ENCODE measurements at regions not wholly inside any gene's neighbourhood (a gene's known extent, or its start where the extent isn't known, plus 50 kb on each side); places are given as distances from the start of the nearest gene placed in this dataset.
"Not testable (repeated sequence)": the region's sequence is repeated elsewhere in the genome, so short reads cannot be mapped to it uniquely, and the experiment has no call there.

GRCh38 chr1:2851918-2852317, 50.4 kb upstream of the TTC34 start:
- DNase-seq: not testable (repeated sequence)

GRCh38 chr1:2853711-2854110, 52.2 kb upstream of the TTC34 start:
- no peak for DNase-seq

GRCh38 chr1:2854151-2854550, 52.7 kb upstream of the TTC34 start:
- no peak for DNase-seq

- DNase-seq: no peak
Measured at GRCh38 chr1:2854611-2855010, 53.1 kb upstream of the TTC34 start.

- no peak for DNase-seq
Measured at GRCh38 chr1:2855206-2856065, 53.9 kb upstream of the TTC34 start.

- no peak for DNase-seq
Measured at GRCh38 chr1:2856066-2856390, 54.5 kb upstream of the TTC34 start.

DNA sequence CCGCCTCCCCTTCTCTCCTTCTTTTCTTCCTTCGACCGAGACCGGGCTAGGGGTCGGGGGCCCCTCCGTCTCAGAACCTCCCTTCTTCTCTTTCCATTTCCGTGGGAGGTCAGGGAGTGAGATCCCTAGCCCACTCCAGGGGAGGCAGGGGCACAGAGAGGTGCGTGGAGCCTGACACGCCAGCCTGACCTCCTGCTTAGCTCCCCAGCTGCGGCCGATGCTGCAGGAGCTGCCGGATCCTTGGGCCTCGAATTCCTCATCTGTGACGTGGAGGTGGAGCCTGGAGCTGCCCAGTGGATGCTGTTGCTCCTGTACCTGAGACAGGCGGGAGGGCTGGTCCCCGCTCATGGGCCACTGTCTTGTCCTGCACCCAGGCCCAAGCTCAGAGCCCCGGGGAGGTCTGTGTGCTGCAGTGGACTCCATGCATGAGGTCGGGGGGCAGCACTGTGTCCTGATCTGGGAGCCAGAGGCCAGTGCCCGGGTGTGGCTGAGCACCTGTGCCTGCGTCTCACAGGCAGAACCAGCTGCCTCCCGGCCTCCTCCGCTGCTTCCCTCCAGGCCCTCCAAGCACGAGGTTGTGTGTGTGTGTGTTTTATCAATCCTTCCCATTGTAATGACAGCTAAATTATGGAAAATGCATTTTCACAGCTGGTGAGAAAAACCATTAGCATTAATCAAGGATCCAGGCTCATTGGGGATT, 55.3 kb upstream of the TTC34 start:
- no peak for DNase-seq

- no peak for DNase-seq
Measured at GRCh38 chr1:2857521-2857920, 56.0 kb upstream of the TTC34 start.

DNA sequence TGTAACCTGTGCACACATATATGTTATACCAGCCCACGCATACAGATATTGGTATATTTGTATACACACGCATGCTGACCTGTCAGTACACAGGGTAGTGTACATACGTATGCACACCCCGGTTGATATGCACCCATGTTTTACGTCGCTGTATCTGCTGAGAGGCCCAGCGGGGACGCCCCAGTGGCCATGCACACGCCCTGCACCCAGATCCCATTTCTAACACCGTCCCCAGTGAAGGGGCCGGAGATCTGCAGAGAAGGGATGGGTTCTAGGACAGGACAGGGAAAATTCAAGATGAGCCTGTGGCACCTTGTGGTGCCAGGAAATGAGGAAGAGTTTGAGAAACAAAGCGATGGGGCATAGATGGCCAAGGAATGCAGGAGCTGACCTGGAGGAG, 57.2 kb upstream of the TTC34 start:
- no peak for DNase-seq

DNA sequence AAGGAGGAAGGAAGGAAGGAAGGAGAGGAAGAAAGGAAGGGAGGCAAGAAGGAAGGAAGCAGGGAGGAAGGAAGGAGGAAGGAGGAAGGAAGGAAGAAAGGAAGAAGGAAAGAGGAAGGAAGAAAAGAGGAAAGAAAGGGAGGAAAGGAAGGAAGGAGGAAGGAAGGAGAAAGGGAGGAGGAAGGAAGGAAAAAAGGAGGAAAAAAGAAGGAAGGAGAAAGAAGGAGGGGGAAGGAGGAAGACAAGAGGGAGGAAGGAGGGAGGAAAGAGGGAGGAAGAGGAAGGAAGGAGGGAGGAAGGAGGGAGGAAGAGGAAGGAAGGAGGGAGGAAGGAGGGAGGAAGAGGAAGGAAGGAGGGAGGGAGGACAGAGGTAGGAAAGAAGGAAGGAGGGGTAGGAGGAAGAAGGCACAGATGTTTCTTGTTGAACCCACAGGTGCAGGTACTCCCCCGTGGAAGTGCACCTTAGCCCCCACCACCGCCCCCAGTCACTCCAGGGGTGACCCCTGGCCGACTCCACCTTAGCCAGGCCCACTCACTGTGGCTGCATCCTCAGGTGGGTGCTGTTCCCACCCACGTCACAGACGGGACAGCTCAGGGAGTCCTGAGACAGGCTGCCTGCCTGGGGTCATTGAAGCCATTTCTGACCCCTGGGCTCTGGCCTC, 57.9 kb upstream of the TTC34 start:
- DNase-seq: no peak

DNA sequence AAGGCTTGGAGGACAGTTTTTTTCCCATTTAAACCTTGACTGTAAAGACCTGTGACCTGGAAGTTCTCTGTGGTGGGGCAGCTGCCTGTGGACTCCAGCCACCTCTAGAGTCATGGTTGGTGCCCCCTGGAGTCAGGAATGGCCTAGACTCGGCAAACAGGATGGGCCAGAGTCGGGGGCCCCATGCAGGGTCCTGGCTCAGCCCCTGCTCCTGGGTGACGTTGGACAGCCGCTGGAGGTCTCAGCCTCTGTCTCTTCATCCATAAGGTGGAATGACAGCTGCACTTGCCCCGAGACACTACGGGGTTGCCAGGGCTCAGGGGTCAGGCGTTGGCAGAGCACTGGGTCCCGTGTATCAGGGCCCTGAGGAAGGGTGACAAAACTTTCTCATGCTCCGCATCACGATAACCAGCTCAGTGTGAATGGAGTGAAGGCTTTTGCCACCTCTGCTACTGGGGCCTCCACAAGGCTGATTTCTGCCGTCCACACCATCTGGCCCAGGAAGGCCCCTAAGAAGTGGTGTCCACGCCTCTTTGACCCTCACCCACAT, 58.5 kb upstream of the TTC34 start:
- DNase-seq: no peak

DNA sequence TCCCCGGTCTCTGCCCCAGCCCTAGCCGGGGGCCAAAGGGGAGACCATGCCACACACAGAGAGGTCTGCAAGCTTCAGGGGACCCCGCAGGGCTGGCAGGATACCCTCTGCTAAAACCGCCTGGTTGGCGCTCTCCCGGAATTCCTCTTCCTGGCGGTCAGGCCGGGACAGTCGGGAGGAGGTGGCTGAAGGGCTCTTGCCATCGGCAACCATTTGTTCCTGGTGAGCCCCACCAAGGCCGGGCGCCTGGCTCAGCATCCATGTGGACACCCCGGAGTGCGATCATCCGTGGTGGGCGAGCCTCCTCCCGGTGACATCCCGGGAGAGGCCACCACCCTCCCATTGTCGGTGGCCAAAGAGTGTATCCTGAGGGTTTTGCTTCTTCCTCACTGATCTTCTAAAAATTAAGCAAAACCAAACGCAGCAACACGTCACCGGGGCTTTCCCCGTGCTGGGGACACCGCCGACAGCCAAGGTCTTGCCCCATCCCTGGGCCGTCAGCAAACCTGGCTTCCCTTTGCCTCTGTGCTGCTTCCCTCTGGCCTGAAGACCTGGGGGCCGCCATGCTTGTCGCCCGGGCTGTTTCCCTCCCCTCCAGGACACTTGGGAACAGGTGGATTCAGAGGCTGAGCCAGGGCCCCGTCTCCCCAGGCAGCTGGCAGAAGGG, 59.1 kb upstream of the TTC34 start:
- no peak for DNase-seq

DNA sequence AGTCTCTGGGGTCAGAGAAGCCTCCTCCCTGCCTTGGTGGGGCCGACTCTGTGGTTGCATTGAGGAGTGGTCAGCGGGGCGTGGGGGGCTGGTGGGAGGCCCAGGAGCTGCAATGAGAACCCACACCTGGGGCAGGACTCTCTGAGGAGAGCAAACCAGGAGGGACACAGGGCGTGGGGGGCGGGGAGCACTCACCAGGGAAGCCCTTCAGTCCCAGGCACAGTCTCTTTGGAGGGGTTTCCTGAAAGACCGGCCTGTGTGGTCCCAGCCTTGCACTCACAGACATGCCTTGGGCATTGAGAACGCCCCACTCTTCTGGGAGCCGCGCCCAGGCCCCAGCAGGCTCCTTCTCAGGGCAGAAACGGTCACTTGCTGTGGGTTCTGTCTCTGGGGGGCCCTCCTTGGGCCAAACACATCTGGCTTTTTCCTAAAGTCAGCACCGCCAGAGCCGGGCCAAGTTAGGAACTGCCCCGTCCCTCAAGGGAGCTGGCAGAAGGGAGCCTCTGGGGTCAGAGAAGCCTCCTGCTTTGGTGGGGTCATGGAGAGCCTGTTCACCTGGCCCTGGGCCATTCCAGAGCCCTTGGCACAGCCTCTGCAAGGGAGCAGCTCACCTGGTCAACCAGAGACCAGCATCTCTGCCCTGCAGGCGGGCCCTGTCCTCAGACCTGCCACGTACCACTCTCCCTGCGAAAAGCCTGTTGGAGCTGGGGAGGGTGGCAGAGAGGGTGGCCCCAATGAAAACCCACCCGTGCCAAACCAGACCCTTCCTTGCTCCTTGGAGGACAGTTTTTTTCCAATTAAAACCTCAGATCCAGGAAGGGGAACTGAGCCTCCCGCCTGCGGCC, 59.9 kb upstream of the TTC34 start:
- no peak for DNase-seq

DNA sequence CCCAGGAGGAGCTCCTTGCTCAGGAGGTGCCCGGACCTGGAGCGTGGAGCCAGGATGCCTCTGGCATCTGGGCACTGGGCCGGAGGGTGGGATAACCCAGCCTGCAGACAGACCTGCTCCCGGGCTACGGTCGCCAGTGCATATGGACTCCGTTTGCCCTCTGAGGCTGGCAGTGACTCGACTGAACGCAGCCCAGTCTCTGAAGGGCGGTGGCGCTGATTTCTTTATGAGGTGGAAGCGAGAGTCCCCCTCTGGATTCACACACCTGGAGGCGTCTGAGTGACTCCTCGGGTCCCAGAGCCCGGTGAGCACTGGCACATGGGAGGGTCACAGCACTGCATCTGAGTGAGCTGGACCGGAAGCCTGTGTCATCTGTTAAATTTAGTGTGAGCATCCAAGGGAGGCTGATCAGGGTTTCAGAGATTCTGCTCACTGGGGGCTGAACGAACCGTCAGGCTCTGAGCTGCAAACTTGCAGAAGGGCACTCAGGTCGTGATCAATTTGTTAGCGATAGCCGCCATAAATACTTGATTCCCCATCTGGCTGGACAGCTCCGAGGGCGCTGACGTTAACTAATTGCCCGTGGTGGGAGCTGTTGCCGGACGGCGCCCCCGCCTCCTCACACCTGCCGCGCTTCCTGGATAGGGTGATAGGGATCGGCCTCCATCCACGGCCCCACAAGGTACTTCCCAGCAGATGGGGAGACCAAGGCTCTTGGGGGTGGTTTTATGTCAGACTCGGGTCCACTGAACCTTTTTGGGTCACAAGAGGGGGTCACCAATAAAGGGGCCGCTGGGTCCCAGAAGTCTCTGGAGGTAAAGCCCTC, 60.7 kb upstream of the TTC34 start:
- DNase-seq: no peak

- no peak for DNase-seq
Measured at GRCh38 chr1:2862814-2863647, 61.5 kb upstream of the TTC34 start.

DNA sequence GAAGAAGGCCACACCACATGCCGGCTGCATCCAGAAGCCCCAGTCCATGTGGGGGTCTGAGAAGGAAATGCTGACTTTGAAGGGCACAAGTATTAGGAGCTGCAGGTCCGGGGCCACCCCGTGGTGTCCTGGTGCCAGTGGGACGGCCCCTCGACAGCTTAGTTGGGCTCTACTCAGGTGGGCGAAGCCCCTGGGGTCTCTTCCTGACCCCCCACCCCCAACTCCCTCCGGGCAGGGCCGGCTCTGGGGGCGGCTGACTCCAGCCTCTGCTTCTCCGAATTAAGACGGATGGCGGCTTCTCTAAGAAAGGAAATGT, 62.1 kb upstream of the TTC34 start:
- DNase-seq: no peak

DNA sequence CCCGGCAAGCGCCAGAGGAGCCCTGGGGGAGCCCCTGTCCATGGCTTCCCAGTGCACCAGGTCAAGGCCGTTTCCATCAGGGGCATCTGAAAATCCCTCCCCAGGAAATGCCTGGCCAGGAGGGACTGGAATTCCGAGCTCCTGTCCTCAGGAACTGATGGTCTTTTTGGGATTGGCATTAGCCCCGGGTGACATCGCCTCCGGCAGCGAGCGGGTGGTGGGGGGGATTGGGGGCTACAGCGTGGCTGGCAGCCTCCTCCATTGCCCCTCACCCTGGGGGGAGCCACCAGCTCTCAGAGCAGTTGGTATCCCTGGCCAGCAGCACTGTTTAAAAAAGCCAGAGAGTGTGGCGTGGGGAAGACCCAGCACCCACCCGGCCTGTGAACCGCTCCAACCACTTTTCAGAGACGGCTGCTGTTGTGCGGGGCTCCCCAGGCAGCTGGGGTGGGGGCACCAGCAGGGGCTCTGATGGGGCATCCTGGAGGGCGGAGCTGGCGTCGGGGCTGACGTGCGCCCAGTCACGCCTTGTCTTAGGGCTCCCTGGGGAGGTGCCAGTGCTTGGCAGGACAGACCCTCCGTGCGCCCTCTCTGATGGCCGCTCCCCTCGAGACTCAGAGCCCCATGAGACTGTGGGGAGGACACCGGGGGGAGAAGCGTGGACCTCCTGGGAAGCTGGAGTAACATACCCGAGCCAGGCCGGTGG, 62.9 kb upstream of the TTC34 start:
- DNase-seq: no peak

DNA sequence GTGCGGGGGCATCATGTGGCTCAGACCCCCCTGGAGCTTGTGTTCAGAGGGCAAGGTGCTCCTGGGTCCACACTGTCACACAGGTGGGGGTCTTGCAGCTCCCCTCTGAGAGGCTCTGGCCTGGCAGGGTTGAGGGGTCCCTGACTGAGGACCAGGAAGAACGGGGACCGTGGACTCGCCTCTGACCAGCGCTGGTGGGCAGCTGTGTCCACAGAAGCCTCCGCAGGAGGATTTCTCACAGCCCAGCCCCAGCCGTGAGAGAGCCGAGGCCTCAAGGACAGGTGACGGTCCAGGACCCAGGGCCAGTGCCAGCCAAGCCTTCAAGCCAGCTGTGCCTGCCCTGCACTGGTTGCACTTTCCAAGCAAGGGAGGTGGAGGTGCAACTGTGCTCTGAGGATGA, 63.5 kb upstream of the TTC34 start:
- no peak for DNase-seq

GRCh38 chr1:2865571-2866421, 64.3 kb upstream of the TTC34 start:
- DNase-seq: no peak
